ENCODE measurements at regions not wholly inside any gene's neighbourhood (a gene's known extent, or its start where the extent isn't known, plus 50 kb on each side); places are given as distances from the start of the nearest gene placed in this dataset.

GRCh38 chr18:47756364-47757016 is 174.0 kb downstream of the SMAD2 start (continued):
- TF ChIP-seq ZNF592 (IDR thresholded peaks at IDR 0.05) (no peak), RAD21 (CRISPR knock-in tag; conservative IDR thresholded peaks at IDR 0.05 in 1 of 2, IDR thresholded peaks at IDR 0.05 in 1 of 2) (peak in 1 of 2 experiments; percentile 61; a peak in 2 of 4 replicates), FOXJ3 (CRISPR knock-in tag; IDR thresholded peaks at IDR 0.05) (no peak), ATF6 (CRISPR knock-in tag; IDR thresholded peaks at IDR 0.05) (no peak)

All from K562 (cell line).